Neural crest cell (in vitro differentiated cells): ENCODE measurements at regions not wholly inside any gene's neighbourhood (a gene's known extent, or its start where the extent isn't known, plus 50 kb on each side); places are given as distances from the start of the nearest gene placed in this dataset.
A peak's percentile ranks its signal among the peaks of the same experiment; 100 is the strongest.

Source experiments
- DNase-seq: peaks from one replicate; pipeline ENCODE4 v3.0.0; 2021; ENCODE audit warnings: low read depth, mixed read lengths, low spot score
- H3K27ac Mint-ChIP-seq: one replicate; pipeline ENCODE4 v1.8.0; 2021; ENCODE audit warnings: mild to moderate bottlenecking, mixed read lengths; ENCODE audit not compliant: unreplicated experiment
- H3K27me3 Mint-ChIP-seq: 2 replicates; pipeline ENCODE4 v1.8.0; 2021; ENCODE audit warnings: low read depth, mild to moderate bottlenecking, mixed read lengths
- H3K36me3 Mint-ChIP-seq: 2 replicates; pipeline ENCODE4 v1.8.0; 2021; ENCODE audit warnings: low read depth, mild to moderate bottlenecking, mixed read lengths
- H3K4me1 Mint-ChIP-seq: 2 replicates; pipeline ENCODE4 v1.8.0; 2021; ENCODE audit warnings: mixed read lengths
- H3K4me3 Mint-ChIP-seq: one replicate; pipeline ENCODE4 v1.8.0; 2021; ENCODE audit warnings: mild to moderate bottlenecking, mixed read lengths
- H3K9me3 Mint-ChIP-seq: 2 replicates; pipeline ENCODE4 v1.8.0; 2021; ENCODE audit warnings: mixed read lengths
- TF ChIP-seq, protein P1 (sequence below): fragments of 200-600 bp; sonication (generic); conservative IDR thresholded peaks from 2 replicates; pipeline ENCODE4 v1.5.0; 2021; ENCODE audit warnings: antibody characterized with exemption, mild to moderate bottlenecking

DNA sequence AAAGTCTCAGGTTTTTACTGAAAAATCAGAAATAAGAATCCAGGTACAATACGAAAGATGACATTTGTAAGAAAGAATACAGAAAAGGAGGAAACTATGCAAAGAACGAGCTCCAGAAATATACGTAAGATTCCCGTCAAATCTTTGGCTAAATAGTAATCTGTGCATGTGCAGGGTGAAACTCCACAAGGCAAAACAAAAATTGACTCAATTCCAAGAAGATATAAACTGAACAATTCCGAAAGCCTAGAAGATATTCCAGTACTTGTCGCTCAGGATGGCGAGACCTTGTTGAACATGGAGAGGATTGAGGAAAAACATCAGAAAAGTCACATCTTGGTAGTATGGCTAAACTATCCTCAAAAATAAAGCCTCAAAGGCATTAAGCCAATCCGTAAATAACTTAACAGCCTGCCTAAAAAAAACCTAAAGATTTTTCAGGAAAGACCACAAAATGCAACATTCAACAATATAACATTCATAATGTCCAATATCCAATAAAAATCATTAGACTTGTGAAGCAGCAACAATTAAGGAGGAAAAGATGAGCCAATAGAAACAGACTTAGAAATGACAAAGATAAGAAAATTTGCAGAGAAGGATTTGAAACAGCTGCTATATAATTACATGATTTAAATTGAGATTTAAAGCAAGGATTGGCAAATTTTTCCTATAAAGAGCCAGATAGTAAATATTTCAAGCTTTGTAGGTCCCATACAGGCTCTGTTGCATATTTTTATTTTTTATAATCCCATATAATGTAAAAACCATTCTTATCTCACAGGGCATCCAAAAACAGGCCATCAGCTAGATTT is 166.4 kb upstream of the UBASH3B start:
- Mint-ChIP-seq H3K27ac (no peak overlapping the region), H3K27me3 (no peaks in the 10 kb centered on the region), H3K36me3 (no peaks in the 10 kb centered on the region), H3K4me3 (no peak overlapping the region), H3K4me1 (no peaks in the 10 kb centered on the region), H3K9me3 (peaks cover 5% of the 10 kb centered on the region)
- DNase-seq: no peak
- TF ChIP-seq, protein P1, sequence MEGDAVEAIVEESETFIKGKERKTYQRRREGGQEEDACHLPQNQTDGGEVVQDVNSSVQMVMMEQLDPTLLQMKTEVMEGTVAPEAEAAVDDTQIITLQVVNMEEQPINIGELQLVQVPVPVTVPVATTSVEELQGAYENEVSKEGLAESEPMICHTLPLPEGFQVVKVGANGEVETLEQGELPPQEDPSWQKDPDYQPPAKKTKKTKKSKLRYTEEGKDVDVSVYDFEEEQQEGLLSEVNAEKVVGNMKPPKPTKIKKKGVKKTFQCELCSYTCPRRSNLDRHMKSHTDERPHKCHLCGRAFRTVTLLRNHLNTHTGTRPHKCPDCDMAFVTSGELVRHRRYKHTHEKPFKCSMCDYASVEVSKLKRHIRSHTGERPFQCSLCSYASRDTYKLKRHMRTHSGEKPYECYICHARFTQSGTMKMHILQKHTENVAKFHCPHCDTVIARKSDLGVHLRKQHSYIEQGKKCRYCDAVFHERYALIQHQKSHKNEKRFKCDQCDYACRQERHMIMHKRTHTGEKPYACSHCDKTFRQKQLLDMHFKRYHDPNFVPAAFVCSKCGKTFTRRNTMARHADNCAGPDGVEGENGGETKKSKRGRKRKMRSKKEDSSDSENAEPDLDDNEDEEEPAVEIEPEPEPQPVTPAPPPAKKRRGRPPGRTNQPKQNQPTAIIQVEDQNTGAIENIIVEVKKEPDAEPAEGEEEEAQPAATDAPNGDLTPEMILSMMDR: no peak

DNA sequence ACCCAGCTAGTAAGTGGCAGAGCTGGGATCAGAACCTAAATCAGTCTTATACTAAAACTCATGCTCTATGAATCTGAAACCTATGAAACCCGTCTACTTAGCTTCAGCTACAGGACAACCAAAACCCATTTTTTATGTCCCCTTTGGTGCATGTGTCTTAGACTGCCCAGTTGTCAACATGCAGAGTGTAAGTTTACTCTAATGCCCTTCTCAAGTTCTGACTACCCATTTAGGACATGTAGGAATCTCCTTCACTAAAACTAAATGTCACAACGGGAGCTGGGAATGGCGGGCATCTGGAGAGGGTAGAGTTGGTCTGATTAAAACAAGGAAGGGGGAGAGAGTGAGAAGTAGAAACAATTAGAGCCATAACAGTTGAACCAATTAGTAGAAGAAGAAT is 167.9 kb upstream of the UBASH3B start:
- peaks cover 10% of the 10 kb centered on the region for H3K36me3 Mint-ChIP-seq
- no peaks in the 10 kb centered on the region for H3K27me3 Mint-ChIP-seq

DNA sequence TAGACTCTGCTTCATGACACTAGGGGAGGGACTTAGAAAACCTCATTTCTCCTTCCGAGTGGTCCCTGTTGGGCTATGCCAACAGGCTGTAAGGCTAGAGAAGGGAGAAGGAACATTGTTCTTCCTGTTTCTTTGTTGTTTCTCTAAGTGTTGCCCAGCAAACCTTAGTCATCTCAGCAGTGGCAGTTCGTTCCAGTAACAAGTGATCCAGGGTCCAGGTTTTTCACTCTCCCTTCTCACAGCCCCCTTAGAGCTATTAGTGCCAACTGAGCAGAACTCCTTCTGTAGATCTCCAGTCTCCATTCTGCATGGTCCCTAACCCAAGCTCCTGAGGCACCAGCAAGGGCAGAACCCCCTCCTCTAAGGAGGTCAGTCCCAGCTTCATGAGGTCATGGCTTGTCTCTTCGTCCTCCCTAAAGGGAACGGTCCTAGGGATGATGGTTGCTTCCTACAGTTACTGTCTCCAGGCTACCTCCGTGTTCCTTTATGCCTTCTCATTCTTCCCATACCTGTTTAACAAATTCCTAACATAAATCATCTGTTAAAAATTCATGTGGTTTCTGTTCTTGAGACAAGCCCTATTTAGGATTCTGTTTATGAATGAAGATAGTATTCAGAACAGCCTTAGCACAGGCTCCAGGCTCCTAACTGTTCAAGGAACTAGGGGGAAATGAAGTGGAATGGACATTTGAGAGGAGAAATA is 168.6 kb upstream of the UBASH3B start:
- no peaks in the 10 kb centered on the region for H3K27me3 Mint-ChIP-seq
- H3K27ac Mint-ChIP-seq: no peak overlapping the region
- peaks cover 16% of the 10 kb centered on the region for H3K9me3 Mint-ChIP-seq
- peaks cover 10% of the 10 kb centered on the region for H3K36me3 Mint-ChIP-seq
- peak; percentile 4 for DNase-seq
- H3K4me1 Mint-ChIP-seq: no peaks in the 10 kb centered on the region
- no peak overlapping the region for H3K4me3 Mint-ChIP-seq
- TF ChIP-seq, protein P1: no peak

More for the DNA sequence above, 167.9 kb upstream of the UBASH3B start:
- H3K4me1 Mint-ChIP-seq: no peaks in the 10 kb centered on the region
- no peak overlapping the region for H3K4me3 Mint-ChIP-seq
- no peak for DNase-seq
- TF ChIP-seq, protein P1: no peak
- peaks cover 13% of the 10 kb centered on the region for H3K9me3 Mint-ChIP-seq
- H3K27ac Mint-ChIP-seq: peak overlapping the region; percentile 87

DNA sequence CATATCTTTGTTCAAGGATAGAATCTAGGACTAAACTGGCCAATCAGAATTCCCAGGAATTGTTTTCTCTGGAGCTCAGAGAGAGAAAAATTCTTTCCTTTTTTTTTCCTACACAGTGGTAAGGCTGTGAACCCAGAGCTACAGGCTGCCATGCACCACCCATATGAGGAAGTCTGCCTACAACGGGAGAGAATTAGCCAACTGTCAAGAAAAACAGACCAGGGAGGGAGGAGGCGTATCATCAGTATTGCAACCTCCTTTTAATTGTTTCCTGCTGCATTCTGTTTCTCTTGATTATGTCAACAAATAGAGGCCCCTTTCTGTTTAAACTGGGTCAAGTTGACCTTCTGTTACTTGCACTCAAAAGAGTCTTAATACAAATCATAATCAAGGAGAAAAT is 176.5 kb upstream of the UBASH3B start:
- no peak for DNase-seq
- Mint-ChIP-seq H3K27me3 (no peaks in the 10 kb centered on the region), H3K4me1 (no peaks in the 10 kb centered on the region), H3K4me3 (no peak overlapping the region), H3K9me3 (peaks cover 30% of the 10 kb centered on the region), H3K36me3 (peaks cover 14% of the 10 kb centered on the region), H3K27ac (no peak overlapping the region)
- TF ChIP-seq, protein P1: no peak

DNA sequence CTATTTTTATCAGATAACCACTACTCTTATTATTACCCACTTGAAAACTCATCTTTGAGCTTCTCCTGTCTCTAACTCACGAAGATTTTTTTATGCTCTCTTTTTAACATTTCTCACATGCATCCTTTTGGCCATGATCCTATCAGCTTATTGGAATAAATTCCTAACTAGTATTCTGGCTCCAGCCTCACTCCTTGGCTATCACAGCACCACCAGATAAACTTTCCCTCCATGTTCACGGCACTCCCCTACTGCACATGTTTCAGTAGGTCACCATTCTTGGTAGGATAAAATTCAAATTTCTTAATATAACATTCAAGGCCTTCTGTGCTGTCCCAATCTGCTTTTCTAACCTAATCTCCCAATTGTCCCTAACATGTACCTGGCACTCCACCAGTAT is 186.6 kb upstream of the UBASH3B start:
- H3K4me1 Mint-ChIP-seq: no peaks in the 10 kb centered on the region
- TF ChIP-seq, protein P1: no peak
- no peak for DNase-seq
- H3K9me3 Mint-ChIP-seq: peaks cover 9% of the 10 kb centered on the region
- H3K4me3 Mint-ChIP-seq: no peak overlapping the region
- H3K27me3 Mint-ChIP-seq: no peaks in the 10 kb centered on the region
- H3K36me3 Mint-ChIP-seq: peaks cover 3% of the 10 kb centered on the region
- H3K27ac Mint-ChIP-seq: no peak overlapping the region
